CMK (cell line): ENCODE measurements at regions not wholly inside any gene's neighbourhood (a gene's known extent, or its start where the extent isn't known, plus 50 kb on each side); places are given as distances from the start of the nearest gene placed in this dataset.

Source experiments
- DNase-seq: peaks from one replicate; pipeline ENCODE4 v3.0.0-alpha.2; 2010; ENCODE audit warnings: low read depth

DNA sequence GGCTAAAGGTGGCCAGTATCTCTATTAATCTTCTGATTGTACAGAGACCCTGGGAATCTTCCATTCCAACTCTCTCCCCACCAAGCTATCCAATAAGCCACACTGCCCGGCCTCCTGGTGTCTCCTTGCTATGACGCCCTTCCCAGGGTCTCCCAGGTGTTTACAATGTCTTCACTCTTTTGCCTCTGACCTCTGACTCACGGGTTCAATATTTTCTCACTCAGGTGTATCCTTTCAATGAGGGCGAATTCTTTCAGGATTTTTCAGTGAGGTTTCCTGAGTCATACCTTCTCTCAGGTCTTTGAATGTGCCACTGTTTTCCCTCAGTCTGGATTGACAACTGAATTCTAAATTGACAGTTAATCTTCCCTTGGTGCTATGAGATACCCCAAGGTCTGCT, 53.7 kb upstream of the IRX4 start:
- no peak for DNase-seq

DNA sequence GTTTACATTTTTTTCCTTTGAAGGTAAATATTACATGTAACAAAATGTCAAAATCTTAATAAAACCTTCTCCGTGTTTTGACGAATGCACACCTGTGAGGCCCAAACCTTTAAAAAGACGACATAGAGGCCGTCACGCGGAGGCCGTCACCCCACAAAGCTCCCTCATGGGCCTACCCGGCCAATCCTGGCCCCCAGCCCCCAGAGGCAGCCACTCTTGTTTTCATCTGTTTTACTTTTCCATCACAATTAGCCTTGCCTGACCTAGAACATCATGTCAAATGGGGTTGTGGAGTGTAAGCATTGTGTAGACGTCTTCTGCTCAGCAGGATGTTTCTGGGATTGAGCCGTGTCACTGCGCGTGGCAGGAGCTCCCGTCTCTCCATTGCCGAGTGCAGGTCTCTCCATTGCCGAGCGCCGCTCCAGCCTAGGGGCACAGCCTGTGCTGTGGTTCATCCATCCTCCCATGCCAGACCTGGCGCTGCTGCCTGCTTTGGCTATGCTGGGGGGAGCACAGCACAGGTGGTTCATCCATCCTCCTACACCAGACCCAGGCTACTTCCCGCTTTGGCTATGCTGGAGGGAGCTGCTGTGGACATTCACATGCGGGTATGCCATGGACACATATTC, 52.2 kb upstream of the IRX4 start:
- no peak for DNase-seq

DNA sequence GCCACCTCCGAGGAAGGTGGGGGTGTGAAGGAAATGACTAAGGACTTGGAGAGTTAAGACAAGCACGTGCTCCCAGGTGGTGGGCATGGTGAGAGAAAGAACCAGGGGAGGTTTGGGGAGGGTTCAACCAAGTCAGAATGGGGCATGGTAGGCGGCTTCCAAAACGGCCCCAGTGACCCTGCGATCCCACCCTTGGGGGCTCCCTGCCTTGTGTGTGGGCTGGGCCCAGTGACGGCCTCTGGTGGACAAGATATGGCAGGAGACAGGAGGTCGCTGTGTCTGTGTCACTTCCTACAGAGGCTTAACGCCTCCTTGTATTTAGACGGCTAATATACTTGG, 51.3 kb upstream of the IRX4 start:
- no peak for DNase-seq

- no peak for DNase-seq
Observed at GRCh38 chr5:1933364-1934055, 50.8 kb upstream of the IRX4 start.
